ENCODE measurements at regions not wholly inside any gene's neighbourhood (a gene's known extent, or its start where the extent isn't known, plus 50 kb on each side); places are given as distances from the start of the nearest gene placed in this dataset.
A peak's percentile ranks its signal among the peaks of the same experiment; 100 is the strongest.

DNA sequence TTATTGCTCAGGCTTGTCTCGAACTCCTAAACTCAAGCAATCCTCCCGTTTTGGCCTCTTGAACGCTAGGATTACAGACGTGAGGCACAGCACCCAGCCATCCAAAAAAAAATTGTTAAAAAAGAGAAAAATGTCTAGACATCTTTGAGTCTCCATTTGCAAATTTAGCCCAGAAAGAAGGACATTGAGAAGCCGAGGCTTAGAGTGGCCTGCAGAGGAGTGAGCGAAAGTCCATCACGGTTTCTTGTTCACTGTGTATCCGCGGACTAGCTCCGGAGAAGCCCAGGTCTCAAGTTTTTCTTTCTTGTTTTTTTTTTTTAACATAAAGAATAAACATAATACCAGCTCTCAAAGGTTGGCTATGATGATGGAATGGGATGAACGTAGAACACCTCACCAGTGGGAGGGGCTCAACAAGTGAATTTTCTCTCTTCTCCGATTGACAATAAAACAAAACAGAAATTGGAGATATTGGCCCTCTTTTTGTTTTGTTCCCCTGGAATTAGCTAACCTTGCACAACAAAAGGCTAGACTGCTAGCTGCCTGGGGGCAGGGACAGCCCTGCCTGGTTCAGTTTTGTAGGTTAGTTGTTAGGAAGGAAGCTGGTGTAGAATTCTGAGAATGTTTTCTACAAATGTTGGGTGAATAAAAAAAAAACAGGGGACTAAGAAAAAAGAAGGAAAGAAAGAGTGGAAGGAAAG lies 163.4 kb downstream of the MYCN start:
- Histone ChIP-seq H2BK5ac (ENCODE audit: low read depth, low read length) (peak overlapping the region; percentile 100), H2BK12ac (ENCODE audit: low read depth, low read length) (peak overlapping the region; percentile 89; the same call in 1 of the 2 replicates), H2BK20ac (ENCODE audit: low read length) (peak overlapping the region; percentile 86; the same call in 1 of the 2 replicates), H3K79me1 (ENCODE audit: low read depth, low read length) (no peaks in the 10 kb centered on the region), H3K56ac (replicated peaks; ENCODE audit: insufficient read length, low read depth, low read length) (no peak overlapping the region), H2BK120ac (replicated peaks; ENCODE audit: low read depth, low read length) (peak overlapping the region; percentile 97), H3K4me2 (ENCODE audit: insufficient read depth in 1 of 2, low read depth in 2 of 2, low read length in 2 of 2) (peak overlapping the region; percentile 76 to 96; a peak in 3 of 4 replicates), H2AFZ (ENCODE audit: low read length) (no peak overlapping the region), H4K5ac (ENCODE audit: insufficient read length, low read depth, low read length) (no peak overlapping the region), H3K14ac (ENCODE audit: insufficient read length) (no peak overlapping the region), H3K27me3 (replicated peaks in 1 of 4; ENCODE audit: control insufficient read depth in 3 of 4, extremely low read depth in 1 of 4, insufficient read depth in 3 of 4, low read length in 3 of 4) (no peaks in the 10 kb centered on the region), H3K9ac (replicated peaks in 1 of 4; ENCODE audit: extremely low read depth in 1 of 4, low read depth in 3 of 4, low read length in 3 of 4) (peak overlapping the region in 1 of 4 experiments; percentile 39; a peak in 1 of 7 replicates), H3K23ac (ENCODE audit: insufficient read length) (no peak overlapping the region), H3K4ac (replicated peaks; ENCODE audit: insufficient read length, low read depth, low read length) (no peak overlapping the region), H3K4me3 (ENCODE audit: extremely low read depth in 1 of 4, insufficient read depth in 2 of 4, low read depth in 3 of 4, low read length in 4 of 4) (peak overlapping the region in 1 of 4 experiments; percentile 51; a peak in 1 of 8 replicates), H3K4me1 (replicated peaks in 1 of 4; ENCODE audit: control insufficient read depth in 3 of 4, insufficient read depth in 4 of 4, low read length in 3 of 4) (peaks cover 23 to 41% (median 33%) of the 10 kb centered on the region in 4 experiments), H4K20me1 (replicated peaks in 1 of 2; ENCODE audit: control insufficient read depth in 1 of 2, insufficient read depth in 2 of 2, low read length in 2 of 2) (no peaks in the 10 kb centered on the region), H3K79me2 (ENCODE audit: control insufficient read depth in 1 of 2, insufficient read depth in 2 of 2, low read length in 2 of 2) (no peaks in the 10 kb centered on the region), H4K91ac (replicated peaks; ENCODE audit: insufficient read length, low read length) (no peak overlapping the region), H3K18ac (ENCODE audit: extremely low read depth, low read length) (peak overlapping the region; percentile 97), H3K27ac (ENCODE audit: low read depth, low read length) (peak overlapping the region; percentile 89; the same call in 1 of the 2 replicates), H3K23me2 (ENCODE audit: low read depth, low read length) (peaks cover 5% of the 10 kb centered on the region), H2AK5ac (ENCODE audit: low read depth, low read length) (peak overlapping the region; percentile 65), H4K8ac (ENCODE audit: extremely low read depth, insufficient read depth, low read length) (no peak overlapping the region), H3K9me3 (ENCODE audit: insufficient read depth in 2 of 2, low read depth in 1 of 2, low read length in 1 of 2) (no peaks in the 10 kb centered on the region), H3K36me3 (ENCODE audit: control insufficient read depth in 2 of 4, insufficient read depth in 4 of 4, low read length in 3 of 4) (no peaks in the 10 kb centered on the region), H2BK15ac (ENCODE audit: low read length) (no peak overlapping the region)
- ChIA-PET POLR2A (ENCODE audit: partially characterized antibody) (interaction anchor here (0.7 to 5.0 kb wide), 5 partner anchors 10 to 163 kb away, joined by 4 to 46 read pairs (median 4); partner anchors contain the start of gene MYCN), CTCF (ENCODE audit: partially characterized antibody) (interaction anchor here (0.7 to 5.8 kb wide), 5 partner anchors 140 to 338 kb away, joined by 3 to 28 read pairs (median 3); partner anchors contain the start of gene MYCN)
- FAIRE-seq (no peak), DNase-seq (ENCODE audit: low read depth in 1 of 2, low spot score in 2 of 2) (peak in 1 of 2 experiments; percentile 46)
- WGBS, 2 experiments (ENCODE audit: extremely low coverage in 1 of 2, insufficient coverage in 1 of 2, insufficient read length in 1 of 2, insufficient replicate concordance in 2 of 2, low coverage in 1 of 2, low lambda C conversion rate in 2 of 2, missing lambda C conversion rate in 1 of 2): 51% methylated on average over 12 of the region's 12 CpGs; no CpG with 5 or more reads in 1 of the 2 experiments

All from H1 (cell line).